ENCODE measurements at regions not wholly inside any gene's neighbourhood (a gene's known extent, or its start where the extent isn't known, plus 50 kb on each side); places are given as distances from the start of the nearest gene placed in this dataset.

GRCh38 chr14:101449114-101449513 is 112.2 kb upstream of the DIO3 start:
- DNase-seq (ENCODE audit: low read depth) = no peak

GRCh38 chr14:101451166-101451565 is 110.1 kb upstream of the DIO3 start:
- no peak for DNase-seq (ENCODE audit: low read depth)

GRCh38 chr14:101453225-101453624 is 108.1 kb upstream of the DIO3 start:
- DNase-seq (ENCODE audit: low read depth) = no peak

GRCh38 chr14:101454229-101454628 is 107.1 kb upstream of the DIO3 start:
- no peak for DNase-seq (ENCODE audit: low read depth)

GRCh38 chr14:101456246-101457175 is 104.8 kb upstream of the DIO3 start:
- DNase-seq (ENCODE audit: low read depth) = no peak

- no peak for DNase-seq (ENCODE audit: low read depth)
Observed at GRCh38 chr14:101457301-101457935, 103.9 kb upstream of the DIO3 start.

- DNase-seq (ENCODE audit: low read depth) = no peak
Observed at GRCh38 chr14:101457936-101458740, 103.2 kb upstream of the DIO3 start.

GRCh38 chr14:101458741-101459550 is 102.3 kb upstream of the DIO3 start:
- DNase-seq (ENCODE audit: low read depth) = no peak

- DNase-seq (ENCODE audit: low read depth) = no peak
Observed at GRCh38 chr14:101459551-101459900, 101.8 kb upstream of the DIO3 start.

- DNase-seq (ENCODE audit: low read depth) = no peak
Observed at GRCh38 chr14:101460521-101460920, 100.8 kb upstream of the DIO3 start.

- DNase-seq (ENCODE audit: low read depth) = no peak
Observed at GRCh38 chr14:101460986-101461750, 100.1 kb upstream of the DIO3 start.

- no peak for DNase-seq (ENCODE audit: low read depth)
Observed at GRCh38 chr14:101461891-101462290, 99.4 kb upstream of the DIO3 start.

GRCh38 chr14:101462726-101463565 is 98.3 kb upstream of the DIO3 start:
- DNase-seq (ENCODE audit: low read depth) = no peak

- no peak for DNase-seq (ENCODE audit: low read depth)
Observed at GRCh38 chr14:101463566-101464171, 97.6 kb upstream of the DIO3 start.

GRCh38 chr14:101464310-101464983 is 96.8 kb upstream of the DIO3 start:
- no peak for DNase-seq (ENCODE audit: low read depth)

GRCh38 chr14:101464984-101465794 is 96.1 kb upstream of the DIO3 start:
- no peak for DNase-seq (ENCODE audit: low read depth)

- no peak for DNase-seq (ENCODE audit: low read depth)
Observed at GRCh38 chr14:101465795-101466448, 95.4 kb upstream of the DIO3 start.
